ENCODE measurements at regions not wholly inside any gene's neighbourhood (a gene's known extent, or its start where the extent isn't known, plus 50 kb on each side); places are given as distances from the start of the nearest gene placed in this dataset.

GRCh38 chr3:48070030-48070429 lies 53.8 kb upstream of the MAP4 start:
- TF ChIP-seq EZH2 (IDR thresholded peaks at IDR 0.05; ENCODE audit: low read depth), result no peak
- TF ChIP-seq CTCF (conservative IDR thresholded peaks at IDR 0.05), result no peak
